ENCODE measurements at regions not wholly inside any gene's neighbourhood (a gene's known extent, or its start where the extent isn't known, plus 50 kb on each side); places are given as distances from the start of the nearest gene placed in this dataset.

DNA sequence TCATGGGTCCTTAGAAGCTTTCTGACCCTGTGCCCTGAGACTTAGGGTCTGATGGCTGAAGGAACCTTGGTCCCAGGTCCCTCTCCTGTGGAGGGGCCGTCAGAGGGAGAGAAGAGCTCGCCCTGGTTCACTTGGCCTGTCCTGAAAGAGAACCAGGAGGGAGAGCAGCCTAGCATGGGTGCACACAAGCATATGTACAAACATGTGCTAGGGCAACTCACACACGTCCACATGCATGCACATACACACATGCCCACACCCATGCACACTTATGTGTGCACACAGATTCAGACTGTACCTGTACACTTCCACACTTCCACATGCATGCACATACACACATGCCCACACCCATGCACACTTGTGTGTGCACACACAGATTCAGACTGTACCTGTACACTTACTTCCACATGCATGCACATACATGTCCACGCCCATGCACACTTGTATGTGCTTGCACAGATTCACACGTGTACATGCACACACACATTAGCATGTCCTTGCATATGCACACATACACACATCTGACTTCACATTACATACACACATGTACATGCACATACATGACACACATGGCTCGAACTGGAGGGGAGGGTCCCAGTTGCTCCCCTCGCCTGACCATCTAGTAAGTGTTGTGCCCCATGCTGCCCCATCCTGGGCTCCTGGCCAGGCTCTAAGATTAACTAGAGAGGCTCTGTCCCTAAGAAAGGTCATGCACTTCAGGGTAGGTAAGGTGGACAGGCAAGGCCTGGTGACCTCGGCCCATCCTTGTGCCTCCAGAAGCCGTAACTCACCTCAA, 122.0 kb downstream of the METRNL start:
- Histone ChIP-seq H3K9me3 (no peaks in the 10 kb centered on the region), H3K27ac (peak overlapping the region; percentile 90), H3K36me3 (no peaks in the 10 kb centered on the region), H3K4me3 (no peak overlapping the region), H3K4me1 (peaks cover 74% of the 10 kb centered on the region), H3K27me3 (no peaks in the 10 kb centered on the region)
- DNase-seq (ENCODE audit: low spot score in 2 of 2) = peak; percentile 38 to 40
- WGBS = 90% methylated on average over 9 of the region's 9 CpGs
- no peak for TF ChIP-seq POLR2A (IDR thresholded peaks at IDR 0.05)
- TF ChIP-seq EP300 (IDR thresholded peaks at IDR 0.05) = no peak
- TF ChIP-seq POLR2AphosphoS5 (IDR thresholded peaks at IDR 0.05) = no peak
- TF ChIP-seq, protein P1, sequence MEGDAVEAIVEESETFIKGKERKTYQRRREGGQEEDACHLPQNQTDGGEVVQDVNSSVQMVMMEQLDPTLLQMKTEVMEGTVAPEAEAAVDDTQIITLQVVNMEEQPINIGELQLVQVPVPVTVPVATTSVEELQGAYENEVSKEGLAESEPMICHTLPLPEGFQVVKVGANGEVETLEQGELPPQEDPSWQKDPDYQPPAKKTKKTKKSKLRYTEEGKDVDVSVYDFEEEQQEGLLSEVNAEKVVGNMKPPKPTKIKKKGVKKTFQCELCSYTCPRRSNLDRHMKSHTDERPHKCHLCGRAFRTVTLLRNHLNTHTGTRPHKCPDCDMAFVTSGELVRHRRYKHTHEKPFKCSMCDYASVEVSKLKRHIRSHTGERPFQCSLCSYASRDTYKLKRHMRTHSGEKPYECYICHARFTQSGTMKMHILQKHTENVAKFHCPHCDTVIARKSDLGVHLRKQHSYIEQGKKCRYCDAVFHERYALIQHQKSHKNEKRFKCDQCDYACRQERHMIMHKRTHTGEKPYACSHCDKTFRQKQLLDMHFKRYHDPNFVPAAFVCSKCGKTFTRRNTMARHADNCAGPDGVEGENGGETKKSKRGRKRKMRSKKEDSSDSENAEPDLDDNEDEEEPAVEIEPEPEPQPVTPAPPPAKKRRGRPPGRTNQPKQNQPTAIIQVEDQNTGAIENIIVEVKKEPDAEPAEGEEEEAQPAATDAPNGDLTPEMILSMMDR (IDR thresholded peaks at IDR 0.05) = no peak

DNA sequence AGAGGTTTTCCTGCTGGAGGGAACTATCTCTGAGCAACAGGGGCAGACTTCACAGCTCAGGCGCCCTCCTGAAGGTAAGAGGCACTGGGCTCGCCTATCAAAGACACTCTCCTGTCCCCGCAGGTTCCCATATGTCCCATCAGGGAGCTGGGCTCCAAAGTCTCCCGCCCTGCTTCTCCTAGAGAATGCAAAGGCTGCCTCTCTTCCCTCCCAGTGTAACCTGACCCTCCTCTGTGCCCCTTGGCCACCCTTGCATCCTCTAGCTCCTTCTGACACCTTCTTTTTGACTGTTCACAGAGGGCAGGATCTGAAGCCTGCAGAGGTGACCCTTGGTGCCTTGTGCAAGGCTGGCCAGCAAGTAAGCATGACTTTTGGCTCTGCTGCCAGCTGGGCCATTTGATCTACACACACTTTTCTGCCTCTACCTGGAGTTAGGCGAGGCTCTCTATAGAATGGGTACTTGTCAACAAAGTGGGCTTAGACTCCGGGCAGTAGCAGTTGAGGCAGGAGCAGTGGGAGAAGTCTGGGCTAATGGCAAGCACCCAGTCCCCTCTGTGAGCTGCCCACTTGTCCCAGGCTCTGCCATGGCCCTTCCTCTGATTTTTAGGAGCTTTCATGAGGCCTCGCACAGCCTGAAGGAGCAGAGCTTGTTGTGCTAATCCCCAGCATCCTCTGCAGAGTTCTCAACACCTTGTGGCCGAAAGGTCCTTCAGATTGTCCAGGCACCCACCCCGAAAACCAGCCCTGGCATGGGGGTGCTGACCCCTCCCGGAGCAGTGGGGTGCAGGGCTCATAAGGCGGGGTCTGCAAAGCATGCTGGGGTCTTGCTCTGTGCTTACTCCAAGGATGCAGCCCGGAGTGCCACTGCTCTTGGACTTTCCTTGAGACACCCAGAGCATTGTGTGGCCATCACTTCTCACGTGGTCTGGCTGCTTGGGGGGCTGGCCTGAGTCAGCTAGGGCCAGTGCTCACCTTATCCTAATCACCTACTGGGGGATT, 122.9 kb downstream of the METRNL start:
- H3K27me3 ChIP-seq = no peaks in the 10 kb centered on the region
- 94% methylated on average over 6 of the region's 13 CpGs for WGBS
- H3K36me3 ChIP-seq = no peaks in the 10 kb centered on the region
- peak overlapping the region; percentile 90 for H3K27ac ChIP-seq
- DNase-seq (ENCODE audit: low spot score in 2 of 2) = peak; percentile 64 to 76
- TF ChIP-seq POLR2AphosphoS5 (IDR thresholded peaks at IDR 0.05) (no peak), EP300 (IDR thresholded peaks at IDR 0.05) (no peak), POLR2A (IDR thresholded peaks at IDR 0.05) (no peak)
- TF ChIP-seq, protein P1 (IDR thresholded peaks at IDR 0.05) = no peak
- H3K9me3 ChIP-seq = no peaks in the 10 kb centered on the region
- H3K4me1 ChIP-seq = peaks cover 65% of the 10 kb centered on the region
- no peak overlapping the region for H3K4me3 ChIP-seq

GRCh38 chr17:83203073-83203471, 123.7 kb downstream of the METRNL start:
- Histone ChIP-seq H3K27me3 (no peaks in the 10 kb centered on the region), H3K36me3 (no peaks in the 10 kb centered on the region), H3K27ac (peak overlapping the region; percentile 94), H3K4me3 (no peak overlapping the region), H3K4me1 (peaks cover 64% of the 10 kb centered on the region), H3K9me3 (no peaks in the 10 kb centered on the region)
- WGBS = 40% methylated on average over 6 of the region's 9 CpGs
- TF ChIP-seq POLR2AphosphoS5 (IDR thresholded peaks at IDR 0.05) = peak in 2 of 3 donors; percentile 22 to 61
- peak in 1 of 2 donors; percentile 24 for TF ChIP-seq POLR2A (IDR thresholded peaks at IDR 0.05)
- TF ChIP-seq, protein P1 (IDR thresholded peaks at IDR 0.05) = no peak
- TF ChIP-seq EP300 (IDR thresholded peaks at IDR 0.05) = no peak
- DNase-seq (ENCODE audit: low spot score in 2 of 2) = peak; percentile 91

- no peaks in the 10 kb centered on the region for H3K27me3 ChIP-seq
- peaks cover 59% of the 10 kb centered on the region for H3K4me1 ChIP-seq
- no peak overlapping the region for H3K4me3 ChIP-seq
- H3K27ac ChIP-seq = peak overlapping the region; percentile 94
- no peak for TF ChIP-seq EP300 (IDR thresholded peaks at IDR 0.05)
- TF ChIP-seq POLR2A (IDR thresholded peaks at IDR 0.05) = no peak
- TF ChIP-seq, protein P1 (IDR thresholded peaks at IDR 0.05) = no peak
- no peak for TF ChIP-seq POLR2AphosphoS5 (IDR thresholded peaks at IDR 0.05)
- WGBS = 67% methylated on average over 19 of the region's 20 CpGs
- H3K9me3 ChIP-seq = no peaks in the 10 kb centered on the region
- DNase-seq (ENCODE audit: low spot score in 2 of 2) = peak; percentile 74 to 79
- H3K36me3 ChIP-seq = no peaks in the 10 kb centered on the region
Observed at GRCh38 chr17:83203472-83204221, 124.2 kb downstream of the METRNL start.
